Calu3 (cell line): ENCODE measurements at regions not wholly inside any gene's neighbourhood (a gene's known extent, or its start where the extent isn't known, plus 50 kb on each side); places are given as distances from the start of the nearest gene placed in this dataset.
A peak's percentile ranks its signal among the peaks of the same experiment; 100 is the strongest.

Experiments used
- BruUV-seq: library from RNA; stranded (reverse); fragments of 400-500 nt; replicated peaks from 2 replicates; lab custom pipeline; 2021; lab: Mats Ljungman, UMichigan
- CTCF ChIA-PET: fragments of 300-600 bp; sonication (Branson Sonifier 250); formaldehyde crosslinking; loops from one replicate; lab custom pipeline; 2022; ENCODE audit warnings: antibody characterized with exemption; lab: Charles Lee
- DNase-seq: peaks from one replicate; pipeline ENCODE4 v3.0.0; 2022
- H3K27ac Mint-ChIP-seq: one replicate; pipeline ENCODE4 v1.8.0; 2022; ENCODE audit warnings: mixed read lengths; ENCODE audit not compliant: unreplicated experiment
- H3K27me3 Mint-ChIP-seq: one replicate; pipeline ENCODE4 v1.8.0; 2022; ENCODE audit warnings: mixed read lengths; ENCODE audit not compliant: unreplicated experiment
- H3K36me3 Mint-ChIP-seq: one replicate; pipeline ENCODE4 v1.8.0; 2022; ENCODE audit warnings: mild to moderate bottlenecking, moderate library complexity, mixed read lengths; ENCODE audit not compliant: insufficient read depth, unreplicated experiment
- H3K4me1 Mint-ChIP-seq: one replicate; pipeline ENCODE4 v1.8.0; 2022; ENCODE audit warnings: mild to moderate bottlenecking, low read depth, mixed read lengths; ENCODE audit not compliant: unreplicated experiment
- H3K4me3 Mint-ChIP-seq: one replicate; pipeline ENCODE4 v1.8.0; 2022; ENCODE audit warnings: mild to moderate bottlenecking, low read depth, moderate library complexity, mixed read lengths; ENCODE audit not compliant: unreplicated experiment
- H3K9me3 Mint-ChIP-seq: one replicate; pipeline ENCODE4 v1.8.0; 2022; ENCODE audit warnings: low read depth, mixed read lengths; ENCODE audit not compliant: unreplicated experiment
- intact Hi-C: fragments of 100-400 bp; cut with micrococcal nuclease; formaldehyde crosslinking; loops from one replicate; pipeline ENCODE4 v1.10.0; 2022; ENCODE audit not compliant: unreplicated experiment
- TF ChIP-seq, protein P1 (sequence below): fragments of 200-600 bp; IDR thresholded peaks from one replicate; pipeline ENCODE4 v1.8.0; 2022; ENCODE audit warnings: antibody characterized with exemption; ENCODE audit not compliant: unreplicated experiment

DNA sequence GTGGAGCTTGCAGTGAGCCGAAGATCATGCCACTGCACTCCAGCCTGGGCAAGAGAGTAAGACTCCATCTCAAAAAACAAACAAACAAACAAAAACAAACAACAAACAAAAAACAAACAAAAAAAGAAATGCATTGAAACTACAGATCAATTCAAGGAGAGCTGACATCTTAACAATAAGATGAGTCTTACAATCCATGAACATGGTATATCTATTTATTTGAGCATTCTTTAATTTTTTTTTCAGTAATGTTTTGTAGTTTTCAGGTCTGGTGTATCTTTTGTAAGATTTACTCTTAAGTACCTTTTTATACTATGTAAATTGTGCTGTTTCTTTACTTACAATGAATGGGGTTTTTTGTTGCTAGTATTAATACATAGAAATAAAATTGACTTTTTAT is 140.1 kb upstream of the DAPK1 start:
- no TSS peak for BruUV-seq
- H3K36me3 Mint-ChIP-seq: no peaks in the 10 kb centered on the region
- no peak overlapping the region for H3K4me3 Mint-ChIP-seq
- CTCF ChIA-PET: interaction anchor here (0.7 kb wide), 1 partner anchor 1810 kb away, joined by 3 read pairs; no protein-coding TSS in a partner anchor
- H3K4me1 Mint-ChIP-seq: no peaks in the 10 kb centered on the region
- DNase-seq: no peak
- H3K27ac Mint-ChIP-seq: no peak overlapping the region
- intact Hi-C loops: no loop called here
- no peaks in the 10 kb centered on the region for H3K27me3 Mint-ChIP-seq
- peaks cover 3% of the 10 kb centered on the region for H3K9me3 Mint-ChIP-seq
- TF ChIP-seq, protein P1, sequence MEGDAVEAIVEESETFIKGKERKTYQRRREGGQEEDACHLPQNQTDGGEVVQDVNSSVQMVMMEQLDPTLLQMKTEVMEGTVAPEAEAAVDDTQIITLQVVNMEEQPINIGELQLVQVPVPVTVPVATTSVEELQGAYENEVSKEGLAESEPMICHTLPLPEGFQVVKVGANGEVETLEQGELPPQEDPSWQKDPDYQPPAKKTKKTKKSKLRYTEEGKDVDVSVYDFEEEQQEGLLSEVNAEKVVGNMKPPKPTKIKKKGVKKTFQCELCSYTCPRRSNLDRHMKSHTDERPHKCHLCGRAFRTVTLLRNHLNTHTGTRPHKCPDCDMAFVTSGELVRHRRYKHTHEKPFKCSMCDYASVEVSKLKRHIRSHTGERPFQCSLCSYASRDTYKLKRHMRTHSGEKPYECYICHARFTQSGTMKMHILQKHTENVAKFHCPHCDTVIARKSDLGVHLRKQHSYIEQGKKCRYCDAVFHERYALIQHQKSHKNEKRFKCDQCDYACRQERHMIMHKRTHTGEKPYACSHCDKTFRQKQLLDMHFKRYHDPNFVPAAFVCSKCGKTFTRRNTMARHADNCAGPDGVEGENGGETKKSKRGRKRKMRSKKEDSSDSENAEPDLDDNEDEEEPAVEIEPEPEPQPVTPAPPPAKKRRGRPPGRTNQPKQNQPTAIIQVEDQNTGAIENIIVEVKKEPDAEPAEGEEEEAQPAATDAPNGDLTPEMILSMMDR: no peak

DNA sequence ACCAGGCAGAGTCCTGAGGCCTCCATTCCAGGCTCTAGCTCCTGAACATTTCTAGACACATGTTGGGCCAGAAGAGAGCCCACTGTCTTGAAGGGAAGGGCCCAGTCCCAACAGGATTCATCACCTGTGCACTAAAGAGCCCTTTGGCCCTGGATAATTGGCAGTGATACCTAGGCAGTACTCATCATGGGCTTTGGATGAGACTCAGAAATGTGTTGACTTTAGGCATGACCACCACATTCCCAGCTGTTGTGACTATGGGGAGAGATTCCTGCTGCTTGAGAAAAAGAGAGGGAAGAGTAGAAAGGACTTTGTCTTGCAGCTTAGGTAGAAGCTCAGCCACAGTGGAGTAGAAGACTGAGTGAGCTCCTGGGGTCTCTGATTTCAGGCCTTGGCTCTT is 138.4 kb upstream of the DAPK1 start:
- no peak overlapping the region for H3K27ac Mint-ChIP-seq
- H3K36me3 Mint-ChIP-seq: no peaks in the 10 kb centered on the region
- DNase-seq: no peak
- CTCF ChIA-PET: interaction anchor here (0.7 kb wide), 1 partner anchor 17 kb away, joined by 3 read pairs; no protein-coding TSS in a partner anchor
- H3K4me3 Mint-ChIP-seq: no peak overlapping the region
- H3K27me3 Mint-ChIP-seq: no peaks in the 10 kb centered on the region
- H3K9me3 Mint-ChIP-seq: peaks cover 3% of the 10 kb centered on the region
- intact Hi-C loops: no loop called here
- H3K4me1 Mint-ChIP-seq: no peaks in the 10 kb centered on the region
- TF ChIP-seq, protein P1: no peak
- BruUV-seq: no TSS peak

DNA sequence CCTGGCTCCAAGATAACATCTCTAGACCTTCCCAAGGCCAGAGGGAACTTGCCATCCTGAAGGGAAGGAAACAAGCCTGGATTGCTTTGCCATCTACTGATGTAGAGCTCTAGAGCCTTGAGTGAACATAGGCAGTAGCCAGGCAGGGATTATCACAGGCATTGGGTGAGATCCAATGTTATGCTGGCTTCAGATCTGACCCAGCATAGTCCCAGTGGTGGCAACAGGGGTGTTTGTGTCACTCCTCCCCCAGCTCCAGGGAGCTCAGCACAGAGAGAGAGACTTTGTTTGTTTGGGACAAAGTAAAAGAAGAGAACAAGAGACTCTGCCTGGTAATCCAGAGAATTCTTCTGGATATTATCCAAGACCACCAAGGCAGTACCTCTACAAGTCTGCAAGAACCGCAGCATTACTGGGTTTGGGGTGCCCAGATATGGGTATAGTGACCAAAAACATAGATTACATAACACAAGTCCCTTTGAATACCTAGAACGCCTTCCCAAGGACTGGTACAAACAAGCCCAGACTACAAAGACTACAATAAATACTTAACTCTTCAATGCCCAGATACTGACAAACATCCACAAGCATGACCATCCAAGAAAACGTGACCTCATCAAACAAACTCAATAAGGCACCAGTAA is 137.6 kb upstream of the DAPK1 start:
- intact Hi-C loops: no loop called here
- H3K36me3 Mint-ChIP-seq: no peaks in the 10 kb centered on the region
- no peaks in the 10 kb centered on the region for H3K27me3 Mint-ChIP-seq
- no TSS peak for BruUV-seq
- CTCF ChIA-PET: no interaction called here
- no peak overlapping the region for H3K27ac Mint-ChIP-seq
- no peak for DNase-seq
- H3K9me3 Mint-ChIP-seq: peaks cover 5% of the 10 kb centered on the region
- H3K4me3 Mint-ChIP-seq: no peak overlapping the region
- no peaks in the 10 kb centered on the region for H3K4me1 Mint-ChIP-seq
- TF ChIP-seq, protein P1: no peak

DNA sequence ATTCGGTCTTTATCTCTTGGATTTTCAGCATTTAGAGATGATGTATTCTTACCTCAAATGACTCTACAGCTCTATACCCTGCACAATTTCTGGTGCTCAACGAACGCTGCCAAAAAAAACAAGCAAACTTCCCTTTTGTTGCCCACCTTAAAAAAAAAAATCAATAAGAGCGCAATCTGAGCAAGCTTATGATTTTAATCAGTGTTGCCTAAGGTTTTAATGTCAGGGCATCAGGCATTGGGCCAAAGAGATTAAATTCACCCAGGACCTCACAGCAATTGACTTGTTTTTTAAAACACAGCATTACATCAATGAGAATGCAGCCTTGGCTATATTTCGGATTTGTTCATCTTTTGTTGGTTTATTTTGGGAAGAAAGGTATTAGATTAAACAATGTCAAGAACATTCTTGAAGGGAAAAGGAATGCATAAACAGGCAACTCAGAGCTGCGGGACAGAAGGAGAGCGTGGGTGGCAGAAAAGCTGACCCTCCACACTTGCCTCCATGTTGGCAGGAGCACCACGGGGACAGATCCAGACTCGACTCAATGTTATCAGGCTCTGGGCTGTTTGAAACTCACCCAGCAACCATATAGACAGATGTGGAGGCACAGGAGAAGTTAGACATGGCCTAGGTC is 127.5 kb upstream of the DAPK1 start:
- H3K36me3 Mint-ChIP-seq: peaks cover 13% of the 10 kb centered on the region
- no peak for DNase-seq
- CTCF ChIA-PET: interaction anchor here (1.0 kb wide), 1 partner anchor 127 kb away, joined by 5 read pairs; the partner anchor contains the start of gene DAPK1
- no TSS peak for BruUV-seq
- no peak overlapping the region for H3K4me3 Mint-ChIP-seq
- peaks cover 64% of the 10 kb centered on the region for H3K4me1 Mint-ChIP-seq
- intact Hi-C loops: loop anchor here (5.0 to 10.0 kb wide), 2 partner anchors 33 to 135 kb away; no protein-coding TSS in a partner anchor
- peak overlapping the region; percentile 86 for H3K27ac Mint-ChIP-seq
- no peaks in the 10 kb centered on the region for H3K27me3 Mint-ChIP-seq
- H3K9me3 Mint-ChIP-seq: peaks cover 4% of the 10 kb centered on the region
- TF ChIP-seq, protein P1: no peak
